ENCODE measurements at regions not wholly inside any gene's neighbourhood (a gene's known extent, or its start where the extent isn't known, plus 50 kb on each side); places are given as distances from the start of the nearest gene placed in this dataset.
"Not testable (repeated sequence)": the region's sequence is repeated elsewhere in the genome, so short reads cannot be mapped to it uniquely, and the experiment has no call there.

DNA sequence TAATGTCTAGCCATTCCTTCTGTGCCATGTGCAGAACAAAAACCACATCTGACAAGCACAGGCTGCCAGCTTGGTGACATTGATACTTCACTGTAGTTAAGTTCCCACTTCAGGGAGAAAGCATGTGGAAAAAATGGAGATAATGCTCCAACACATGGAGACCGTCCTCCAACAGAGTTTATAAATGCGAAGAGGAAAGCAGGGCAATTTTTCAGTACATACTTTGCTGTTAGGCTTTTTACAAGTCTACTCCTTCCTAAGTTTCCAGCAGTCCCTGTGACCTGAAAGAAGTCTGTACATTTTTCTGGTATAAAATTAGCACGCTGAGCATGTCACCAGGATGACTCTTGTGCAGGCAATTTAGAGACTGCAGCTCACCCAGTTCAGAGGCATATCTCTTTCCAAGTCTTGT lies 766.9 kb upstream of the IGFBP7 start:
- no peak for DNase-seq (ENCODE audit: low read depth in 2 of 2)

DNA sequence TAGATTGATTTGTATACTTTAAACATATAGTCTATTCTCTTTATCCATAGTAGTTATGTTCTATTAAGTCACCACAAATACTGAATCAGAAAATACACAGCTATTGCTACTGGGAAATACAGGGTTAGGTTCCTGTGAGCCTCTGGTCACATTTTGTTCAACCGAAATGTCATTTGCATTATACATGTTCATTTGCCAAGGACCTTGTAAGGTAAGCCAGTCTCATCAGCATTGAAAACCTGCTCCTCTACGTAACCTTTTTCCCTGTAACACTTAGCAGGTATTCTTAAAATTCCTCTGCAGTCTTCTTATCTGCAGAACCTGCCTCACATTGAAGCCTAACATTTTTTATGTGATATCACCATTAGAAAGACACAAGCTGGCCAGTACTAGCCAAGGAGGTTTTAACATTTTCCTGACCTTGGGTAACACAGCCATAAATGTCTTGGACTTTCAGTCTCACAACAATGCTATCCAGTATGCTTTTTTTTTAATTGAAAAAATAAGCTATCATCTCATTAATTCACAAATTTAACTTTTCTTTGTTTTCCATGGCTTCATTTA lies 765.7 kb upstream of the IGFBP7 start:
- no peak for DNase-seq (ENCODE audit: low read depth in 2 of 2)

DNA sequence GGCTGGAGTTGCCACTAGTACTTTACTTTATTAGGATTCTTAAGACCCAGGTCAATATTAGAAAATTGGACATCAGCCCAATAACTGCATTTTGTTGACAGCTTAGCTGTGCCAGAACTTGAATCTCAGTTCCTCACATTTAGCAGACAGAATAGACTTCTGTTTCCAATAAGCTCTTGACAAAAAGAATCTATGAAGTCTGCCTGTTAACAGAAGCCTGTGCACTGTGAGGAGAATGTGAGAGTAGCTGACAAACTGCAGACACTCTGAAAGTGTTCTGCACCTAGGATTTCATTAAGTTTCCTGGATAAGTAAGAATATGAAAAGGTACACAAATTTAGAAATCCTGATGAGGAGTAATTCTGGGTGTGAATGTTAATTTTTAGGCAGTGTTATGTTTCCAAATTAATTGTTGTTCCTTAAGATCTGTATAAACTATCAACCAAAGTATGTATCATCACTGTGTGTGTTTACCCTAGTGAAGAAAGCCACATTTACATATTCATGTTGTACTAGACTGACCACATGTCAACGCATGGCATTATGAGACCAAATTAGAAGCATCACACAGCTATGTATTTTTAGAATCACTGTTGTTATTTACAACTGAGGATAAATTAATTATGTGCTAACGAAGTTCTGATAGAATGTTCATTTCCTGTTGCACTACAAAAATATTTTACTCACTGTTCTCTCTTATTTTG lies 756.4 kb upstream of the IGFBP7 start:
- DNase-seq (ENCODE audit: low read depth in 2 of 2): no peak

DNA sequence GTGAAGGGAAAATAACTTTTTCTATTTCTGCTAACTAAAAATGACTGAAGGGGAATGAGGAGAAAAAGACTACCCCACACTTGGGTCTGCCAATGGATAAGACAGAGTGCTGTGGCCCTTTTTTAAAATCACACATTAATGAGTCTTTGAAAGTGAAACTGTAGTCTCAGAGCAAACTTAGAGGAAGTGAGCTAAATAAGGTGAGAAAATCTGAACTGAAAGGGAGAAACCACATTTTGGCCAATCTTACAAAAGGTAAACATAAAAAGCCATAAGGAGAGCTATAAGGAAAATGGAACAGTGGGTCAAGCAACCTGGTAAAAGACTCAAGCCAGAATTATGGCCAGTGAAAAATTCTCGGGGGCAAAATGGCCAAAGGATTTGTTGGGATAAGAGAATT lies 755.1 kb upstream of the IGFBP7 start:
- DNase-seq (ENCODE audit: low read depth in 2 of 2): no peak

DNA sequence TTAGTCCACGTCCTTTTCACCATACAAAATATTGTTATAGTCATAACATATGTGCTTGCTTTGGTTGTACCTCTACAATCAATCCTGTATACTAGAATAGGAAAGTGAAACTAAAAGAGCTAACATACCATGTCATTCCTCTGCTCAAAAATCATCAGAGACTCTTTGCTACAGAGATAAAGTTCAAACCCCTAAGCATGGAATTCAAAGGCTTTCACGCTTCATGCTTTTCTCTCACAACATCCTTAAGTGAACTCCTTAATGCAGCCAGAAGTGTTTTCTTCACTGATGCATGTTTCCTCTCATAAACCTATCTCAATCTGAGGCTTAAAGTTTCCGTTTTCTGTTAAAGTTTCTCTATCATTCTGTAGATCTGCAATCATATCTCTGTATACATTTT lies 744.6 kb upstream of the IGFBP7 start:
- DNase-seq (ENCODE audit: low read depth in 2 of 2): no peak

DNA sequence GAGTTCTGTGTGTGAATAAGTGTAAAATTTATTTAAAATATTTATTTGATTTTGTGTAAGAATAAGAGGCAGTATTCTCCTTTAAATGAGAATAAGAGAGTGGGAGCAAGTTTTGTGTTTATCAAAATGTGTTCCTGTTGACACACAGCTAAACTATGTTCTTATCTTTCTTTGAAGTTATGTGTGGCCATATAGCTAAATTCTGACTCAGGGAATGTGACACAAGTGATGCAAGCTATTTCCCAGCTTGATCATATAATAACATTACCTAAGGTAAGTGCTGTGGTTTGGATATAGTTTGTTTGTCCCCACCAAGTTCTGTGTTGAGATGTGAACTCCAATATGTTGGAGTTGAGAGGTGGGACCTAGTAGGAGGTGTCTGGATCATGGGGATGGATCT lies 740.0 kb upstream of the IGFBP7 start:
- no peak for DNase-seq (ENCODE audit: low read depth in 2 of 2)

DNA sequence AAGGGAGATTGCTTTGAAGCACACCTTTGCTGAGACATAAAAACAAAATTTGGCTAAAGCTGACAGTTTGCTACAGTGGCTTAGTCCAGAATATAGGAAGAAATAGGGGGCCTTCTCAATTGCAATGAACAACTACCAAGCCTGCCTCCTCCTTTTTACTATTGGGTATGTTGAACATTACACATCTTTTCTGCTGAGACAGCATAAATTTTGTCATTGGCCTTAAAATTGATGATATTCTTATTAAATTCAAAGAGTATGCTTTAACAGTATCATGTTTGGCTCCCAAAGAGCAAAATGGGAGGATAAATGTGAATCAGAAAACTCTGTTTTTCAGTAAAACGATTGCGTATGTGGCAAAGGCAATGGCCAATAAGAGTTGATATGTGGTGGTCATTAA lies 721.9 kb upstream of the IGFBP7 start:
- no peak for DNase-seq (ENCODE audit: low read depth in 2 of 2)

DNA sequence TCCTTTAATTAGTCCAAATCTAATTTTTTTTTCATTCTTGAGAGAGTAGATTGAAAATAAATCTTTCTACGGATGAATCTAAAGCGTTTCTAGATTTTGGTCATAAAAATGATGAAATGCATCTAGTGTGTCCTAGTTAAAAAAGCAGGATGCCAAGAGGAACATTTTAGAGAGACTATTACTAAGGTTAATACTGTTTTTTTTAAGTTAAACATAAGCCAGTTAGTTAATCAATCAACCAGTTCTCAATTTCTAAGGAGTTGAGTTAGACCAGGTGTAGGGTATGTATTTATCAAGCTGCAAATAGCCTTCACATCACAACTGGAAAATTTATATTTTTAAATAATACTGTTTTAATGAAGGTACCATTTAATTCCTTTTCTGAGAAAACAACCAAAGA lies 679.5 kb upstream of the IGFBP7 start:
- DNase-seq (ENCODE audit: low read depth in 2 of 2): no peak

DNA sequence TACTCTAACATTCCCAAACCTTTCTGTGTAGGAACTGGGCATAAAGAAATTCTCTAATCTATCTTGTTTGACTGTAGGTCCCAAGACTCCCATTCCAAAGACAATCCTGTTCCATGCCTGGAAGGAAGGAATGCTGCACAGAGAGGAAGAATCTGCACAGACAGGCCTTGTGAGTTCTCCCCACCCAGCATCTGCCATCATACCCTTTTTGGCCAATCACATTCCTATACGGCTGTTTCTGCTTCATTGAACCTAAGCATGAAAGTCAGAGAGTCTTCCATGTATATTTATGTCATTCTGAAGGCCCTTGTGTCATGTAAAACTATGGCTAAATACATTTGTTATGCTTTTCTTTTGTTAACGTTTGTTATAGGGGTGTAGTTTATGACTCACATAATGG lies 667.7 kb upstream of the IGFBP7 start:
- no peak for DNase-seq (ENCODE audit: low read depth in 2 of 2)

DNA sequence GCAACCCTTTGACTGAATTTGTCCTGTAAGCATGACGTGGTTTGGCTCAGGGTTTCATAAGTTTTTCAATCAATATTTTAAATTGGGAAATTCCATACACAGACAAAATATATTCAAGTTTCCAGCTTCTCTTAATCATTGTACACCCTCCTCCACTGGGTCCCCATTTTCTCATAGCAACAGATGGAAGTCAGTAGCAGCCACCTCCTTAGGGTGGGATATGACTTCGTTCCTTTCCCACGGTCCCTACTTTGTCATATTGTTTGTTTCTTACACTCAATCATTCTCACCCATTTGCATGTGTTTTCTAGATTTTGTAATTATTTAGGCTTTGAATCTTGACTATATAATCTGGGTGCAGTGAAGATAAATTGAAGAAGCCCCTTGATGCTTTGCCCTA lies 664.5 kb upstream of the IGFBP7 start:
- no peak for DNase-seq (ENCODE audit: low read depth in 2 of 2)

DNA sequence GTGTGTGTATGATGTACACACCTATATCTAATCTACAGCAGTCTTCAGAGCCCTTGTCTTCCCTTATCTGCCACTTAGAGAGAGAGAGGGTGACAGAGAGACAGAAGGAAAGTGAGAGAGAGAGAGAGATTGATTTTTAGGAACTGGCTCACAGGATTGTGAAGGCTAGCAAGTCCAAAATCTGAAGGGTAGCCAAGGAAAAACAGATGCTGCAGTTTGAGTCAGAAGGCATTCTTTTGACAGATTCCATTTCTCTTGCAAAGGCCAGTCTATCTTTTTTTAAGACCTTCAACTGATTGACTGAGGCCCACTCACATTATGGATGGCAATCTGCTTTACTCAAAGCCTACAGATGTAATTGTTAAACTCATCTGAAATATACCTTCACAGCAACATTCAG lies 664.0 kb upstream of the IGFBP7 start:
- no peak for DNase-seq (ENCODE audit: low read depth in 2 of 2)

DNA sequence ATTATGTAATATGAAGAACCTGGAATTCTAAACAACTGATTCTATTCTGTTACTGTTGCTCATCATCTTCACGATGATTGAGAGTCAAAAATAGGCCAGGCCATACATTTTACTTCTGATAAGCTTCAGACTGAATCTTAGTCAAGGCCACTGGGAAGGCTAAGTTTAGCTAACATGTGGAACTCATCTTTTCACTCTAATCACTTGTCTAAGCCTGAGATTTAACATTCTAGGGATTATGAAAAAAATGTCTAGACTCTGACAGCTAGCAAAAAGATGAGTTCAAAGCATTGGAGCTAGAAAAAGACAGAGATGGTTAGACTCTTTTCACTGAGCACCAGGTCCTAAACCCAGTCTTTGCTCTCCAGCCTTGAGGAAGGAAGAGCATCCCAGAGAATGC lies 656.2 kb upstream of the IGFBP7 start:
- no peak for DNase-seq (ENCODE audit: low read depth in 2 of 2)

DNA sequence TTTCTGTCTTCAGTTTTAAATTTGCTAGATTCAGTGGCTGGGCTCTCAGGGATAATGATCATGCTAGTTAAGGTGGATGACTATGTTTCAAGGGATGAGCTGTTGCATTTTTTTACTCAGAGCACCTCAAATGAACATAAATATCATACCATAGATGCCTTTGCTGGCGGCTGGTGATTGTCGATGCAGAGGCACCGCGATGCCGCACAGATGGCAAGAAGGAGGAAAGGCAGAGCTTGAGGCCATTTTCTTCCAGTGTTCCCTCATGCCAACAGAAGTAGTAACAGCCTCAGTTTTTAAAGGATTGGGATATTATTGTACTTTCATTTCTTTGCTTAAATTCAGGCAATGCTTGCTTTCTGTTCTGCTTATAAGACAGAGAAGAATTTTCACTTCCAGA lies 654.7 kb upstream of the IGFBP7 start:
- no peak for DNase-seq (ENCODE audit: low read depth in 2 of 2)

DNA sequence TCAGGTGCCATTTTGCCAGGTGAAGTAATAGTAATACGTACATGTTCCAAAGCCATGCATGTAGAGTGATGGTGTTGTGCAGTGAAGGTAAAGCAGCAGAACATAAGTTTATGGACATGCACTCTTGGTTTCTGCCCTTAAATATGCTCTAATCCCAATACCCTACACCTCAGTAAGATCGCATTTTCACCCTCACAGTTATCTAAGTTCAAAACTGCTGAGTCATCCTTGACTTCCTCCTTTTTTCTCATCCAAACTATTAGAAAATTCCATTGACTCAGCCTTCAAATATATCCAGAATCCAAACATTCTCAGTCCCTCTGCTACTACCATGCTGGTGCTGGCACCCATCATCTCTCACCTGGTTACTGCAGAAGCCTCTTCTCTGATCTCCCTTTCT lies 652.9 kb upstream of the IGFBP7 start:
- no peak for DNase-seq (ENCODE audit: low read depth in 2 of 2)

DNA sequence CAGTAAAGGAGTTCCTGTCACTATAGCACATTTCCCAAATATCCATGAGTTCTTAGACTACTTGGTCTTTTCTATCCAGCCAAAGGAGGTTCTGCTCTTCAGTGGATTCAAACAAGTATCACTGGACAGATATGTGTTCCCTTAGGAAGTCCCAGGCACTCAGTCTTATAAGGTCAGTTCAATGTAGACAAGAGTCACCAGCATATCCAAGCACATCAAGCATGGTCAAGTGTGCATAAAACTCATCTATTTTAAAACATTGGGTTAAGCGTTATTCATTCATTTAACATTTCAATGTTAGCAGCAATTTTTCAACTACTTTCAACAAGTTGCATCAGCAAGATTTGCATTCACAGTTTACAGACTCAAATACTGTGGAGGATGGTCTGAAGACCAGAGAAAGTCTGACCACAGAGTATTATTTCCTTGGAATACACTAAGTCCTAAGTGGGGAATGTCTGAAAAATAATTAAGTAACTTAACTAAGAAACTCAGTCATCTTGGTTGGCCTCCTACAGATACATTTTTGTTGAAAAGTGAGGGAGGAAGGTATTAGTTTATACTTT lies 630.5 kb upstream of the IGFBP7 start:
- no peak for DNase-seq (ENCODE audit: low read depth in 2 of 2)

DNA sequence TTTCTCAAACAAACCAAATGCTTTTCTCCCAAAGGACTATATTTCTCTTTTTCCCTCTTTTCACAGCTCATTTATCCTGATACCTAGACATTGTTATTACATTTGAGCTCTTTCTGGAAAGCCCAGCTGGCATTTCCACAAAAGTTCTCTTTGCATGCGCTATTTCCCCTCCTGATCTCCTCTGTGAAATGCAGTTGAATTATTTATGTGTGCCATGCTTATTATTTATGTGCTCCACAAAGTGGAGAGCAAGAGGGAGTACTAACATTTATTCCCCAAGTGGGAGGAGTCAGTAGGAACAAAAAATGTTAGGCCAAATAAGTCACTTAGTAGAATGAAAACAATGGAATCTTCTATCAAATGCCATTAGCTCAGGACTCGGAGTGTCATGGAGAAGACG lies 626.6 kb upstream of the IGFBP7 start:
- DNase-seq (ENCODE audit: low read depth in 2 of 2): no peak

DNA sequence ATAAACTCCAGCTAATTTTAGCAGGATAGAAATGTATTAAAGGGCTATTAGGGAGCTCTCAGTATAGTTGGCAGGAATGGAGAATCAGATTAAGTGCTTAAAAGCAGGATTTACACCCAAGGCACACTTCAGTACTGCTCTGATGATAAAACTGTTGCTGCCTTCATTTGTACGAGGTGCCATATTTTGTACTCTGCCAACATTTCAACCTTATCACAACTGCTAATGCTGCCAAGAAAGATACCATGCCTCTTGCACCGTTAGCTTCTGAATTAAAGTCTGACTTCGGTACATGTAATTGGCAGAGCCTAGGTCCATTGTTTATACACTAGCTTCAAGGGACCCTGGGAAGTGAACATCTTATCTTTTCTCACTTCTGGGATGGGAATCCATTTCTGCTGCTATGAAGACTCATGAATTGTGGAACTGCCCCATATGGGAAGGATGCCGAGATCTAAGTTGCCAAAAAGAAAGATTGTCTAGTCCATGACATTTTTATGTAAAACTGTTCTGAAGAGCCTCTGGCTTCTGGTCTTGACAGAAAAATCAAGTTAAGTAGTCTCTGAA lies 624.0 kb upstream of the IGFBP7 start:
- no peak for DNase-seq (ENCODE audit: low read depth in 2 of 2)

DNA sequence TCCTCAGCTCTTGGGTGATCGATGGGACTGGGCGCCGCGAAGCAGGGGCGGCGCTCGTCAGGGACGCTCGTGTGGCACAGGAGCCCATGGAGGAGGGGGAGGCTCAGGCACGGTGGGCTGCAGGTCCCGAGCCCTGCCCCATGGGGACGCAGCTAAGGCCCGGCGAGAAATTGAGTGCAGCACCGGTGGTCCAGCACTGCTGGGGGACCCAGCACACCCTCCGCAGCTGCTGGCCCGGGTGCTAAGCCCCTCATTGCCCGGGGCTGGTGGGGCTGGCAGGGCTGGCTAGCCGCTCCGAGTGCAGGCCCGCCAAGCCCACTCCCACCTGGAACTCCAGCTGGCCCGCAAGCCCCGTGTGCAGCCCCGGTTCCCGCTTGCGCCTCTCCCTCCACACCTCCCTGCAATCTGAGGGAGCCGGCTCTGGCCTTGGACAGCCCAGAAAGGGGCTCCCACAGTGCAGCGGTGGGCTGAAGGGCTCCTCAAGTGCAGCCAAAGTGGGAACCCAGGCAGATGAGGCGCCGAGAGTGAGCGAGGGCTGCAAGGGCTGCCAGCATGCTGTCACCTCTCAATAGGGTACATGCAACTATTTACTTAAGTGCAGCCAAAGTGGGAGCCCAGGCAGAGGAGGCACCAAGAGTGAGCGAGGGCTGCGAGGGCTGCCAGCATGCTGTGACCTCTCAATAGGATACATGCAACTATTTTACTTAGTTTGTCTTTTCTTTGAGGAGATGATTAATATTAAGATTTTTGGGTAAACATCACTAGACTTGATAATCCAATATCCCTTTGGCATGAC lies 619.8 kb upstream of the IGFBP7 start:
- DNase-seq (ENCODE audit: low read depth in 2 of 2): not testable (repeated sequence)

DNA sequence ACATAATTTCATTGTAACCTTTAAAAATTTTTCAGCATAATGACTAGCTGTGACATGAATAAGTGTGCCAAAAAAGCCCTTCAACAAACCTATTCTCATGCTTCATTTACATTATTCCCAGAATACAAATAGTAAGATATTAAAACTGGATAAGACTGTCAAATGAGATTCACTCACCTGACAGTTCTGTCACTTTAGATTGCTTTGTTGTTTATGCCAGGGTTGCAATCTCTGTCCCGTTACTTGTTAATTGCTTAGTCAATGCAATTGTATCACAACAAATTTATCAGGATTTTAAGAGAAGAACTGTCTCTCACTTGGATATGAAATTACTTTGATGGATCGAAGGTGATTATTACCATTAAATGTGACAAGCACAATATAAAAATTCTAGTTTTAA lies 616.0 kb upstream of the IGFBP7 start:
- no peak for DNase-seq (ENCODE audit: low read depth in 2 of 2)

DNA sequence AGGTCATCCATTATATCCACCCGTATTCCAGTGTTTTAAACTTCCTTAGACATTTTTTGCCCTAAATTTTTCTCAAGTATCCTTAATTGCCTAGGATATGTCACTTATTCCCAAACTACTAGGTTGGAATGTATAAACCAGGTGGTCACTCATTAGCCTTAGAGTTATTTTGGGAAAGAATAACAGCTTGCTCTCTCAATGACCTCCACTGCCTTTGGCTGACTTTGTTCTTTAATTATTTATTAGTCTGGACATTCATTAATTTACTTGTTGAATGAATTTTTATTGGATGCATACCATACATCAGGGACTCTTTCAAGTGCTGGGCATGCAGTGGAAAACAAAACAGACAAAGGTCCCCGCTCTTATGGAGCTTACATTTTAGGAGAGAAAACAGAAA lies 609.3 kb upstream of the IGFBP7 start:
- no peak for DNase-seq (ENCODE audit: low read depth in 2 of 2)

DNA sequence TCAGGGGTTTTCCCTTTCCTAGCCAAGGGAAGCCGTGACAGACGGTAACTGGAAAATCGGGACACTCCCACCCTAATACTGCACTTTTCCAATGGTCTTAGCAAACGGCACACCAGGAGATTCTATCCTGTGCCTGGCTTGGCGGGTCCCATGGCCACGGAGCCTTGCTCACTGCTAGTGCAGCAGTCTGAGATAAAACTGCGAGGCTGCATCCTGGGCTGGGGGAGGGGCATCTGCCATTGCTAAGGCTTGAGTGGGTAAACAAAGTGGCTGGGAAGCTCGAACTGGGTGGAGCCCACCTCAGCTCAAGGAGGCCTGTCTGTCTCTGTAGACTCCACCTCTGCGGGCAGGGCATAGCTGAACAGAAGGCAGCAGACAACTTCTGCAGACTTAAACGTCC lies 604.1 kb upstream of the IGFBP7 start:
- DNase-seq (ENCODE audit: low read depth in 2 of 2): not testable (repeated sequence)

DNA sequence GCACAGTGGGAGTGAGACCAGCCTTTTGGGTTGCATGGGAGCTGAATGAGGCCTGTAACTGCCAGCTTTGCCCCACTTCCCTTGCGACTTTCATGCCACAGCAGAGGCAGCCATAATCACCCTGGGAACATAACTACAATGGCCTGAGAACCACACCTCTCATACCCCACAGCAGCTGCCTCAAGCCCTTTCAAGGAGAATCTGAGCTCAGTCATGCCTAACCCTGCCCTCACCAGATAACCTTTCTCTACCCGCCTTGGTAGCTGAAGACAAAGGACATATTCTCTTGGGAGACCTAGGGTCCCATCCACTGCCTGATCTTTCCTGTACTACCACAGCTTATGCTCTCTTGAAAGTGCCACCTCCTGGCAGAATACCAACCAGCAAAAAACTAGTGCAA lies 599.9 kb upstream of the IGFBP7 start:
- DNase-seq (ENCODE audit: low read depth in 2 of 2): no peak

DNA sequence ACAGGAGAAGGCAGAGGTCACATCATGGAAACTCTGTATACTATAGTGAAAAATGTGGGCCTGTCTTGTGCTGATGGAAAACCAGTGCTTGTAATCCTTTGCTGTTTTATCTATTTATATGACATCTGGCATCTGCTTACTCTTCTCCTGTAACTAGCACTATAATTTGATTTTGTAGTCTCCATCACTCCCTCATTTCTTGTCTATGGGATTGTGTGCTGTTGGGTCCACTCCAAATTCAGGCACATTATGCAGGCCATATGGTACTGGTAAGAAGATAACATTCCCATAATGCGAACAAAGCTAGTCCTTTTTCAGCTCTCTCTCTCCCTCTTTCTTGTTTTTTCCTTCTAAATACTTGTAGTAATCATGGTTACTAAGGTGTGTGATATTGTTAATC lies 581.2 kb upstream of the IGFBP7 start:
- DNase-seq (ENCODE audit: low read depth in 2 of 2): no peak

All from stimulated activated CD4-positive, alpha-beta T cell treated with anti-CD3 and anti-CD28 coated beads, Interleukin-4, amount 100 ng/mL, for 48 hours (primary cell).